Panc1 (cell line): ENCODE measurements at regions not wholly inside any gene's neighbourhood (a gene's known extent, or its start where the extent isn't known, plus 50 kb on each side); places are given as distances from the start of the nearest gene placed in this dataset.

ENCODE experiments used
- ATAC-seq: fragments of 200-7000 bp; cut with Tn5 transposase; 2 replicates; pipeline ENCODE4 v1.9.1; 2020; ENCODE audit warnings: mild to moderate bottlenecking, moderate library complexity
- BruUV-seq: library from RNA; stranded (reverse); fragments of 400-500 nt; replicated peaks from 2 replicates; lab custom pipeline; 2021; lab: Mats Ljungman, UMichigan
- CTCF ChIA-PET: fragments of 300-600 bp; sonication (Branson Sonifier 250); formaldehyde crosslinking; loops from one replicate; lab custom pipeline; 2022; ENCODE audit warnings: antibody characterized with exemption; lab: Charles Lee
- POLR2A ChIA-PET: fragments of 300-600 bp; sonication (Branson Sonifier 250); formaldehyde crosslinking; loops from one replicate; lab custom pipeline; 2022; ENCODE audit warnings: antibody characterized with exemption; lab: Charles Lee
- DNase-seq: peaks from one replicate; pipeline ENCODE4 v3.0.0-alpha.2; 2010; ENCODE audit warnings: low read depth, low spot score
- H3K27ac ChIP-seq: 2 replicates; pipeline ENCODE4 v1.5.1; 2011; ENCODE audit warnings: mild to moderate bottlenecking, low read length, inconsistent platforms
- H3K27me3 ChIP-seq: fragments of 200-500 bp; sonication (Bioruptor generic); 2 replicates; pipeline ENCODE4 v1.6.0; 2014; ENCODE audit warnings: low read length, inconsistent platforms; ENCODE audit not compliant: control insufficient read depth, insufficient read depth
- H3K36me3 ChIP-seq: fragments of 200-500 bp; sonication (Bioruptor generic); 2 replicates; pipeline ENCODE4 v1.5.1; 2014; ENCODE audit warnings: inconsistent platforms, mild to moderate bottlenecking, low read length, moderate library complexity; ENCODE audit not compliant: control insufficient read depth, insufficient read depth
- H3K4me1 ChIP-seq: 2 replicates; pipeline ENCODE4 v1.5.1; 2011; ENCODE audit warnings: inconsistent platforms, mild to moderate bottlenecking, low read length, moderate library complexity; ENCODE audit not compliant: control insufficient read depth, insufficient read depth
- H3K4me3 ChIP-seq, 2 experiments: 2 replicates each; pipeline ENCODE4 v1.5.1; 2011 to 2012; ENCODE audit warnings: low read depth in 2 of 2, low read length in 2 of 2, mild to moderate bottlenecking in 2 of 2, inconsistent platforms in 1 of 2, moderate library complexity in 1 of 2
- H3K9me3 ChIP-seq: fragments of 200-500 bp; sonication (Bioruptor generic); 2 replicates; pipeline ENCODE4 v1.5.1; 2014; ENCODE audit warnings: low read depth, mild to moderate bottlenecking, inconsistent platforms, low read length, moderate library complexity; ENCODE audit not compliant: control insufficient read depth, insufficient read depth
- CTCF ChIP-seq: fragments of 450-650 bp; IDR thresholded peaks from 2 replicates; pipeline ENCODE4 v1.5.1; 2017; ENCODE audit warnings: mild to moderate bottlenecking
- POLR2AphosphoS5 ChIP-seq: IDR thresholded peaks from 2 replicates; pipeline ENCODE4 v1.6.1; 2012; ENCODE audit warnings: mild to moderate bottlenecking, low read depth, low read length, moderate library complexity
- REST ChIP-seq, 2 experiments: IDR thresholded peaks; 2 replicates each; pipeline ENCODE4 v1.6.1; 2011 to 2012; ENCODE audit warnings: low read depth in 2 of 2, control low read depth in 1 of 2, low read length in 1 of 2, mild to moderate bottlenecking in 1 of 2, moderate library complexity in 1 of 2; ENCODE audit not compliant: insufficient read depth in 1 of 2
- SIN3A ChIP-seq: IDR thresholded peaks from 2 replicates; pipeline ENCODE4 v1.6.1; 2012; ENCODE audit warnings: low read depth, mild to moderate bottlenecking, low read length, moderate library complexity, borderline replicate concordance; ENCODE audit not compliant: insufficient read depth
- TCF7L2 ChIP-seq: IDR thresholded peaks from 2 replicates; pipeline ENCODE4 v1.6.1; 2011; ENCODE audit warnings: mild to moderate bottlenecking, low read depth, low read length, inconsistent platforms
- in situ Hi-C: cut with HindIII; loops from 2 replicates; pipeline ENCODE4 v1.10.0; 2016; ENCODE audit warnings: low sequenced_read_pairs, low pct_unique_long_range_greater_than_20kb
- intact Hi-C: fragments of 100-400 bp; cut with micrococcal nuclease; formaldehyde crosslinking; loops from one replicate; pipeline ENCODE4 v1.10.0; 2022; ENCODE audit not compliant: unreplicated experiment

- in situ Hi-C loops, result no loop called here
- DNase-seq, result no peak
- intact Hi-C loops, result no loop called here
- ATAC-seq, result no peak
- Histone ChIP-seq H3K36me3 (no peaks in the 10 kb centered on the region), H3K27me3 (no peaks in the 10 kb centered on the region), H3K27ac (no peak overlapping the region), H3K4me1 (no peaks in the 10 kb centered on the region), H3K9me3 (peaks cover 3% of the 10 kb centered on the region), H3K4me3 (no peak overlapping the region)
- CTCF ChIA-PET, result no interaction called here
- TF ChIP-seq REST (IDR thresholded peaks at IDR 0.05; ENCODE audit: insufficient read depth in 1 of 2, low read depth in 2 of 2, low read length in 1 of 2) (no peak), CTCF (no peak)
- no TSS peak for BruUV-seq
- POLR2A ChIA-PET, result no interaction called here
These were observed 249.0 kb upstream of the CNTN5 start for GRCh38 chr11:98771791-98772190.

- TF ChIP-seq TCF7L2 (no peak), SIN3A (no peak), REST (IDR thresholded peaks at IDR 0.05; ENCODE audit: insufficient read depth in 1 of 2, low read depth in 2 of 2, low read length in 1 of 2) (no peak), POLR2AphosphoS5 (no peak), CTCF (no peak)
- BruUV-seq, result no TSS peak
These were observed 247.9 kb upstream of the CNTN5 start for GRCh38 chr11:98772893-98773292.

More at GRCh38 chr11:98772893-98773292, 247.9 kb upstream of the CNTN5 start:
- no peak overlapping the region for H3K4me3 ChIP-seq
- ATAC-seq, result no peak
- intact Hi-C loops, result no loop called here
- H3K4me1 ChIP-seq, result no peaks in the 10 kb centered on the region
- ChIA-PET CTCF (no interaction called here), POLR2A (no interaction called here)
- H3K27ac ChIP-seq, result no peak overlapping the region
- peaks cover 3% of the 10 kb centered on the region for H3K9me3 ChIP-seq
- no peaks in the 10 kb centered on the region for H3K36me3 ChIP-seq
- H3K27me3 ChIP-seq, result no peaks in the 10 kb centered on the region
- in situ Hi-C loops, result no loop called here
- DNase-seq, result no peak
